ENCODE measurements at regions not wholly inside any gene's neighbourhood (a gene's known extent, or its start where the extent isn't known, plus 50 kb on each side); places are given as distances from the start of the nearest gene placed in this dataset.

GRCh38 chr6:167467793-167468431, 143.0 kb downstream of the TTLL2 start:
- H3K27me3 ChIP-seq: no peaks in the 10 kb centered on the region
- peak; percentile 19 to 47 for DNase-seq (ENCODE audit: low spot score in 2 of 2)
- H3K36me3 ChIP-seq: no peaks in the 10 kb centered on the region
- H3K9me3 ChIP-seq: no peaks in the 10 kb centered on the region
- 90% methylated on average over 39 of the region's 39 CpGs for WGBS
- no peaks in the 10 kb centered on the region for H3K4me1 ChIP-seq
- H3K4me3 ChIP-seq: no peak overlapping the region
- no peak for TF ChIP-seq POLR2AphosphoS5 (IDR thresholded peaks at IDR 0.05)
- no peak for TF ChIP-seq EP300 (IDR thresholded peaks at IDR 0.05)
- TF ChIP-seq CTCF (IDR thresholded peaks at IDR 0.05): no peak
- TF ChIP-seq POLR2A (IDR thresholded peaks at IDR 0.05): no peak
- no peak overlapping the region for H3K27ac ChIP-seq

DNA sequence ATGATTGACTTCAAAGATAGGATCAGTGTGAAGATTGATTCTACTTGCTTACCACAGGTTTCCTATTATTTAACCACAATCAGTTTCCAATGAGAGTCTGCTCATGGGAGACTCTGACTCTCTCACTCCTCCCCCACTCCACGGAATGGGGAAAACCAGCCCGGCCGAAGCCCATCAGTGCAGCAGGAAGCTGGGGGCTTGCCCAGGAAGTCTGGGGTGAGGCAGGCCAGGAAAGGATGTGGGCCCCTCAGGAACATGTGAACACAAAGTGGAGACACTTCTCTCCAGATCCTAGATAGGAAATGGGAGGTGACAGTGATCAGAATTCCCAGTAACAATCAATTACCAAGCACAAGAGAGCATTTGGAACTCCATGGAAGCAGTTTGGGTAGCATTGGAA, 144.2 kb downstream of the TTLL2 start:
- H3K9me3 ChIP-seq: no peaks in the 10 kb centered on the region
- no peaks in the 10 kb centered on the region for H3K36me3 ChIP-seq
- no peak for TF ChIP-seq POLR2AphosphoS5 (IDR thresholded peaks at IDR 0.05)
- TF ChIP-seq CTCF (IDR thresholded peaks at IDR 0.05): no peak
- no peak for TF ChIP-seq EP300 (IDR thresholded peaks at IDR 0.05)
- TF ChIP-seq POLR2A (IDR thresholded peaks at IDR 0.05): no peak
- H3K4me1 ChIP-seq: no peaks in the 10 kb centered on the region
- DNase-seq (ENCODE audit: low spot score in 2 of 2): peak; percentile 39 to 40
- H3K4me3 ChIP-seq: no peak overlapping the region
- no peak overlapping the region for H3K27ac ChIP-seq
- 56% methylated on average over 3 of the region's 3 CpGs for WGBS
- H3K27me3 ChIP-seq: no peaks in the 10 kb centered on the region

- Histone ChIP-seq H3K36me3 (no peaks in the 10 kb centered on the region), H3K27me3 (no peaks in the 10 kb centered on the region), H3K4me3 (no peak overlapping the region), H3K9me3 (no peaks in the 10 kb centered on the region), H3K27ac (no peak overlapping the region), H3K4me1 (no peaks in the 10 kb centered on the region)
- TF ChIP-seq POLR2A (IDR thresholded peaks at IDR 0.05): no peak
- TF ChIP-seq EP300 (IDR thresholded peaks at IDR 0.05): no peak
- no peak for TF ChIP-seq POLR2AphosphoS5 (IDR thresholded peaks at IDR 0.05)
- TF ChIP-seq CTCF (IDR thresholded peaks at IDR 0.05): no peak
- DNase-seq (ENCODE audit: low spot score in 2 of 2): peak; percentile 27 to 31
- 55% methylated on average over 10 of the region's 10 CpGs for WGBS
Observed at GRCh38 chr6:167469672-167470071, 144.8 kb downstream of the TTLL2 start.

DNA sequence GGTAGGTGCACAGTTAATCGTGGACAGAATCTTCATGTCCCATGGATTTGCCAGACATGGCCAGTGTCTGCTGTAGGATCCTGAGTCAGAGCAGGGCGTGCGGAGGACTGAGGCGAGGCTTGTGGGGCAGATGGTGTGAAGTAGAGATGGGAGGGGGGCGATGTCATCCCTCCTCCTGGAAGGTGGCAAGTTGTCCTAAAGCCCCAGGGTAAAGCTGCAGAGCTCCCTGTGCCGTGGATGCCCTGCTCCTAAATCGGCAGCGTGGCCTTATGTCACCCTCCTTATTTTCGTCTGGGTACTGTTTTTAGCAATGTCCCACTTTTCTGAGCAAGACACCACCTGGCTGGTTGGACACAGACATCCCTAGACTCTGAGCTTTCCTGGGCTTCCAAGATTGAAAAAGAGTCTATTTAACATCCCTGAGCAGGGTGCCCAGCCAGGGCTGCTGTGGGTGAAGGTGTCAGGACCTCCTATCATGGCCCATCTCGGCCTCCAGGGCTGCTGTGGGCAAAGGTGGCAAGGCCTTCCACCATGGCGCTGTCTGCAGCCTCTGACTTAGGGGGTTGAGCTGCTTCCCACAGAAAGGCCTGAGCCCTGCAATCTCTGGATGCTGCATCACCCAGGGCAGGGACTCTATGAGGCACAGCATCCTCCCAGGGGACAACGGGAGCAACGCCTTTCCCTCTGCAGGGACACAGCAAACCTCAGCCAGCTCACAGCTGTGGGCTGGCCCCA, 145.4 kb downstream of the TTLL2 start:
- 88% methylated on average over 9 of the region's 13 CpGs for WGBS
- DNase-seq (ENCODE audit: low spot score in 2 of 2): peak; percentile 22 to 61
- Histone ChIP-seq H3K36me3 (no peaks in the 10 kb centered on the region), H3K4me1 (no peaks in the 10 kb centered on the region), H3K4me3 (no peak overlapping the region), H3K9me3 (no peaks in the 10 kb centered on the region), H3K27ac (no peak overlapping the region), H3K27me3 (no peaks in the 10 kb centered on the region)
- TF ChIP-seq CTCF (IDR thresholded peaks at IDR 0.05): no peak
- TF ChIP-seq POLR2AphosphoS5 (IDR thresholded peaks at IDR 0.05): no peak
- TF ChIP-seq EP300 (IDR thresholded peaks at IDR 0.05): no peak
- TF ChIP-seq POLR2A (IDR thresholded peaks at IDR 0.05): no peak

GRCh38 chr6:167470836-167471547, 146.1 kb downstream of the TTLL2 start:
- Histone ChIP-seq H3K36me3 (no peaks in the 10 kb centered on the region), H3K27ac (no peak overlapping the region), H3K27me3 (no peaks in the 10 kb centered on the region), H3K4me1 (no peaks in the 10 kb centered on the region), H3K4me3 (no peak overlapping the region), H3K9me3 (no peaks in the 10 kb centered on the region)
- DNase-seq (ENCODE audit: low spot score in 2 of 2): peak; percentile 46 to 57
- 87% methylated on average over 13 of the region's 15 CpGs for WGBS
- TF ChIP-seq EP300 (IDR thresholded peaks at IDR 0.05): no peak
- no peak for TF ChIP-seq POLR2AphosphoS5 (IDR thresholded peaks at IDR 0.05)
- no peak for TF ChIP-seq POLR2A (IDR thresholded peaks at IDR 0.05)
- TF ChIP-seq CTCF (IDR thresholded peaks at IDR 0.05): no peak

Measured in suprapubic skin (tissue), 4 donors.